ENCODE measurements at regions not wholly inside any gene's neighbourhood (a gene's known extent, or its start where the extent isn't known, plus 50 kb on each side); places are given as distances from the start of the nearest gene placed in this dataset.

DNA sequence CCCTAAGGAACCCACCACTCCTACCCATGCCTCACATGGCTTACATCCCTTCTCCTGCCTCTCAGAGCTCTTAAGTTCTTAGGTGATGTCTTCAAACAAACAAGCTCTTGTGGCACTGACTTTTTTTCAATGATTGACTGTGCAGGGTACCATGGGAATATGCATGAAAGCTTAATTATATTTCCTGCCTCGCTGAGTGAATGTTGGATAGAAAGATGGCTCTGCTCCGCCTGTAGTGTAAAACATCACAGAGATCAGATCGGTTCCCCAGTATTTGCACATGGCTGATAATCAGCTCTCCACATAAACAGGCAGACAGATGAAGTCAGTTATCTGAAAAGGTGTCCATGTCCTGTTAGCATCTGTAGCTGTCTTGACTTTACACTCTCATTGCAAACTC is 820.8 kb downstream of the TDRD15 start:
- H3K27ac ChIP-seq: no peak overlapping the region
- no peaks in the 10 kb centered on the region for H3F3A ChIP-seq (ENCODE audit: low read depth)
- H3K4me1 ChIP-seq: no peaks in the 10 kb centered on the region
- H4K20me1 ChIP-seq (ENCODE audit: low read depth): no peaks in the 10 kb centered on the region
- no peak overlapping the region for H3K27ac Mint-ChIP-seq
- TF ChIP-seq EZH2phosphoT487 (IDR thresholded peaks at IDR 0.05) (no peak), CTCF (IDR thresholded peaks at IDR 0.05) (no peak), EZH2 (IDR thresholded peaks at IDR 0.05) (no peak)
- no peak overlapping the region for H3K4me3 ChIP-seq
- DNase-seq (ENCODE audit: low spot score): no peak
- no peaks in the 10 kb centered on the region for H3K27me3 ChIP-seq
- H3K9me3 ChIP-seq (ENCODE audit: low read depth): no peaks in the 10 kb centered on the region
- no peaks in the 10 kb centered on the region for H3K36me3 ChIP-seq
- H3K4me3 Mint-ChIP-seq: no peak overlapping the region
- H3K79me2 ChIP-seq (ENCODE audit: low read depth): no peaks in the 10 kb centered on the region
- no peak overlapping the region for H2AFZ ChIP-seq (replicated peaks)
- H3K27me3 Mint-ChIP-seq (ENCODE audit: insufficient read depth, low read depth): no peaks in the 10 kb centered on the region
- no peaks in the 10 kb centered on the region for H3K9me3 Mint-ChIP-seq
- H3K36me3 Mint-ChIP-seq: no peaks in the 10 kb centered on the region
- no peak overlapping the region for H3K9ac ChIP-seq
- H3K4me1 Mint-ChIP-seq: peaks cover 7% of the 10 kb centered on the region
- H3K4me2 ChIP-seq: no peak overlapping the region

DNA sequence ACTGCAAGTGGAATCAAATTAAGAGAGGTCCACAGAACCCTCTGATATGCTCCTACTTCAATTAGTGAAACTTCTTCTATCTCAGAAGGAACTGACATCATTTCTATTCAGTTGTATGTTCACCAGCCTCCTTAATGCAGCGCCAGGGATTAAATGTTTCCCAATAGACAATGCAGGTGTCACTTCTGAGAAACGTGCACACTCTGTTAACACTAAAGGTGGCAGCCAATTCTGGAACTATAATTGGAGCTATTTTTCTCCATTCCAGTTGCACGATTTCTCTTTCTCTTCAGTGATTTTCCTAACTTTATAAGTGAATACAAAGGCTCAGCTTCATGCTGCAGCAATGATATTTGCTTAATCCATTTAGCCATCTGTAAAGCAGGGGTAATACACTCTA is 821.9 kb downstream of the TDRD15 start:
- H3K4me3 ChIP-seq: no peak overlapping the region
- Mint-ChIP-seq H3K36me3 (no peaks in the 10 kb centered on the region), H3K4me3 (no peak overlapping the region), H3K4me1 (peaks cover 7% of the 10 kb centered on the region), H3K27me3 (ENCODE audit: insufficient read depth, low read depth) (no peaks in the 10 kb centered on the region), H3K27ac (no peak overlapping the region), H3K9me3 (no peaks in the 10 kb centered on the region)
- no peak overlapping the region for H3K9ac ChIP-seq
- DNase-seq (ENCODE audit: low spot score): no peak
- no peak overlapping the region for H3K27ac ChIP-seq
- no peaks in the 10 kb centered on the region for H3K27me3 ChIP-seq
- H3K36me3 ChIP-seq: no peaks in the 10 kb centered on the region
- TF ChIP-seq CTCF (IDR thresholded peaks at IDR 0.05) (no peak), EZH2phosphoT487 (IDR thresholded peaks at IDR 0.05) (no peak), EZH2 (IDR thresholded peaks at IDR 0.05) (no peak)
- H3K79me2 ChIP-seq (ENCODE audit: low read depth): no peaks in the 10 kb centered on the region
- H4K20me1 ChIP-seq (ENCODE audit: low read depth): no peaks in the 10 kb centered on the region
- H3F3A ChIP-seq (ENCODE audit: low read depth): no peaks in the 10 kb centered on the region
- no peaks in the 10 kb centered on the region for H3K9me3 ChIP-seq (ENCODE audit: low read depth)
- no peak overlapping the region for H3K4me2 ChIP-seq
- no peaks in the 10 kb centered on the region for H3K4me1 ChIP-seq
- H2AFZ ChIP-seq (replicated peaks): no peak overlapping the region

- Mint-ChIP-seq H3K4me1 (peaks cover 7% of the 10 kb centered on the region), H3K9me3 (no peaks in the 10 kb centered on the region), H3K27ac (no peak overlapping the region), H3K36me3 (no peaks in the 10 kb centered on the region), H3K4me3 (no peak overlapping the region), H3K27me3 (ENCODE audit: insufficient read depth, low read depth) (no peaks in the 10 kb centered on the region)
- Histone ChIP-seq H2AFZ (replicated peaks) (no peak overlapping the region), H3K4me1 (no peaks in the 10 kb centered on the region), H3K27ac (no peak overlapping the region), H3K27me3 (no peaks in the 10 kb centered on the region), H3K9ac (no peak overlapping the region), H3K4me2 (no peak overlapping the region), H3K4me3 (no peak overlapping the region), H3K79me2 (ENCODE audit: low read depth) (no peaks in the 10 kb centered on the region), H3K9me3 (ENCODE audit: low read depth) (no peaks in the 10 kb centered on the region), H3K36me3 (no peaks in the 10 kb centered on the region), H4K20me1 (ENCODE audit: low read depth) (no peaks in the 10 kb centered on the region), H3F3A (ENCODE audit: low read depth) (no peaks in the 10 kb centered on the region)
- TF ChIP-seq EZH2 (IDR thresholded peaks at IDR 0.05): no peak
- TF ChIP-seq EZH2phosphoT487 (IDR thresholded peaks at IDR 0.05): no peak
- TF ChIP-seq CTCF (IDR thresholded peaks at IDR 0.05): no peak
- DNase-seq (ENCODE audit: low spot score): no peak
Observed at GRCh38 chr2:21947046-21947445, 823.3 kb downstream of the TDRD15 start.

GRCh38 chr2:21966139-21966538 is 842.4 kb downstream of the TDRD15 start:
- TF ChIP-seq EZH2phosphoT487 (IDR thresholded peaks at IDR 0.05) (no peak), EZH2 (IDR thresholded peaks at IDR 0.05) (no peak), CTCF (IDR thresholded peaks at IDR 0.05) (no peak)
- no peaks in the 10 kb centered on the region for H3K9me3 Mint-ChIP-seq
- Histone ChIP-seq H3K4me3 (no peak overlapping the region), H3K27me3 (no peaks in the 10 kb centered on the region), H3K4me1 (no peaks in the 10 kb centered on the region), H3F3A (ENCODE audit: low read depth) (no peaks in the 10 kb centered on the region), H3K27ac (no peak overlapping the region), H3K9me3 (ENCODE audit: low read depth) (no peaks in the 10 kb centered on the region), H3K4me2 (no peak overlapping the region), H2AFZ (replicated peaks) (no peak overlapping the region), H3K9ac (no peak overlapping the region), H3K79me2 (ENCODE audit: low read depth) (no peaks in the 10 kb centered on the region), H4K20me1 (ENCODE audit: low read depth) (no peaks in the 10 kb centered on the region), H3K36me3 (no peaks in the 10 kb centered on the region)
- H3K4me3 Mint-ChIP-seq: no peak overlapping the region
- DNase-seq (ENCODE audit: low spot score): no peak
- no peaks in the 10 kb centered on the region for H3K36me3 Mint-ChIP-seq
- no peak overlapping the region for H3K27ac Mint-ChIP-seq
- no peaks in the 10 kb centered on the region for H3K4me1 Mint-ChIP-seq
- H3K27me3 Mint-ChIP-seq (ENCODE audit: insufficient read depth, low read depth): no peaks in the 10 kb centered on the region
